ENCODE measurements at regions not wholly inside any gene's neighbourhood (a gene's known extent, or its start where the extent isn't known, plus 50 kb on each side); places are given as distances from the start of the nearest gene placed in this dataset.
"Not testable (repeated sequence)": the region's sequence is repeated elsewhere in the genome, so short reads cannot be mapped to it uniquely, and the experiment has no call there.

DNA sequence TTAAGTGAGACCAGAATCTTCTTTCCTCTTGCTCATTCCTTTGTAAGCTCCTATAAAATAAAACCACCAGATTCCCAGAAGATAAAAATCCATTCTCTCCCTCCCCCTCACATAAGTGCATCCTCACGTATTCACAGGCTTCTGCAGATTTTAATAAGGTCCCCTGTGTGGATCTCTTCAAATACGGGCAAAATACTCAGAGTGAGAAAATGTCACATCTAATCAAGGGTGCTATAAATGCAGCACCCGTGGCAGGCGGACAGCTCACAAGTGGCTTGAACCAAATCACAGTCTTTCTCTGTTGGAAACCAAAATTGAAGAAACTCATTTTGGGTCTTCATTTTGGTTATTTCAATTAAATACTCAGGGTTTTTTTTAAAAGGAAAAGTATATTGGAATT lies 212.9 kb upstream of the CMC1 start:
- no peak for DNase-seq

DNA sequence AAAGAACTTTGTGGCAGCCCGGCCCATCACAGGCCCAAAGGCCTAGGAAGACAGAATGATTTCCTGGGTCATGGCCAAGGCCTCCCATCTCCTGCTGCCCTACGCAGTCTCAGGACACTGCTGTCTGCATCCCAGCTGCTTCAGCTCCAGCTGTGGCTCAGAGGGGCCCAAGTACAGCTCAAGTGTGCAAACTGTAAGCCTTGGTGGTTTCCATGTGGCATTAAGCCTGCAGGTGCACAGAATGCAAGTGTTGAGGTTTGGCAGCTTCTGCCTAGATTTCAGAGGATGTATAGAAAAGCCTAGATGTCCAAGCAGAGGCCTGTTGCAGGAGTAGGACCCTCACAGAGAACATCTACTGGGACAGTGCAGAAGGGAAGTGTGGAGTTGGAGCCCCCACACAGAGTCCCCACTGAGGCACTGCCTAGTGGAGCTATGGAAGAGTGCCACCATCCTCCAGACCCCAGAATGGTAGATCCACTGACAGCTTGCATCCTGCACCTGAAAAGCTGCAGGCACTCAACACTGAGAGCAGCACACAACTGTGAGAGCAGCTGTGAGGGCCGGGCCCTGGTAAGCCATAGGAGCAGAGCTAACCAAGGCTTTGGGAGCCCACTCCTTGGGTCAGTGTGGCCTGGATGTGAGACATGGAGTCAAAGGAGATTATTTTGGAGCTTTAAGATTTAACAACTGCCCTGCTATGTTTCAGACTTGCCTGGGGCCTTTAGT lies 208.2 kb upstream of the CMC1 start:
- DNase-seq, result no peak

DNA sequence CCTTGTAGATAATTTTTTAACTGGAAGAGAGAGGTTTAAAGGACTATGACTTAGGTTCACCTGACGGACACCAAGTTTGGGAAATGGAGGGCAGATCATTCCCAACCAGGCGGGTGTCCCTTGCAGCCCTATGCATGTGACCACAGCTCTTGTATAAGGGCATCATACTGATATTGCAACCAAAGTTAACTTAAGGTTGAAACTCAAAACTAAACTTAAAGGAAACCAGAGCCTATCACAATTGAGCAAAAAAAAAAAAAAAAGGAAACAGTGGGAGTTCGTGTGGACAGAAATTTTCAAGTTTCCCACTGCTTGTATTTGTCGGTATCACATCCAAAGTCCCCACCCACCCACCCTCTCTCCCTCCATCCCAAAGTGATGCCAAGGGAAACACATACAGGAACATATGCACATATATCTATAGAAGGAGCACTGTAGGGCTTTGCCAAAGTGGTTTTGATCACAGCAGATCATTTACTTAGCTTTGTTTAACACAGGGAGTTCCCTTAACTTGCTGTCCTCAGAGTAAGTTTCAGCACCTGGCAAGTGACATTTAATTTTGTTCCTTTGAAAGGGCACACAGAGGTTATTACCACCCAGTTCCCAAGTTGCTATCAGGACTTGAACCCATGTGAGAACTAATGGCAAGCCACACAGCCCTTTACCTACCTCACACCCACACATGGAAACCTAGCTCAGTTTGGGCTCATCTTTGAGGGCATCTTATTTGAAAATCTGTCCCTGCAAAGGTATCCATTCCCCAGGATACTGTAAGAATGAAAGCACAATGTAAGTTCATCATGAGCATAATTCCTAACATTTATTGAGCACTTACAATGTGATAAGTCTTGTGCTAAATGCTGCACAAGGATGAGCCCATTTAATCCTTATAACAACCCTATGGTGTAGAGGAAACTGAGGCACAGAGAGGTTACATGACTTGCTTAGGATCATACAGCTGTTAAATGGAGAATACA lies 204.5 kb upstream of the CMC1 start:
- no peak for DNase-seq

DNA sequence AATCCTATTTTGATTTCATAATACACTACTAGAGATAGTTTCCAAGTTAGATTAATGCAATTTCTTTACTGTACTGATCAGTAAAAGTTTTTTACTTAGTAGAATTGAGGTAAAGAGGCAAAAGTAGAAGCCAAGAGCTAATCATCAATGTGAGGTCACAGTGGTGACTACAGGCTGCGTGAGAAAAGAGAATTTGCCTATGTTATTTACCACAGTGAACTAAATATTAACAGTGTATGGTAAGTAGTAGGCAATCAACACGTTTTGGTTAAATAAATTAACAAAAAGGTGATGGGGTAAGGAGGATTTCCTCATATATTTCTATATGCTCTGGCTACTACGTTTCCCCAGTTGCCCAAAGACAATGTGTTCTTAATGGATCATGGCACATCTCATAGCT lies 202.2 kb upstream of the CMC1 start:
- DNase-seq, result no peak

DNA sequence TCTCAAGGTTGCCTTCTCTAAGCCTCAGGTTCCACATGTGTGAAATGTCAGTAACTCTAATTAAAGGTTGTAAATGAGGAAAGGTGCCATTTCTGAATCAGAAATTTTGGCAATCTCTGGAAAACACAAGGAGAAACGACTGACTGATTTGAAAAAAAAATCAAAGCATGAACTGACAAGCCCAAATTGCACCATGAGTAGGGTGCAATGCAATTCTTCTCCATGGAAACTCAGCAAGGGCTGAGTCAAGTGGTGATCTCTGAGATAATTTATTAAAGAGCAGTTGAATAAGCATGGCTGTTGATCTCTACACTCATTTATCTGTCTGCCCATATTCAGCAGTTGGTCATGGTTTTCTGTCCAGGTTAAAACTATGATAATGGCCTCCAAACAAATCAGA lies 201.6 kb upstream of the CMC1 start:
- no peak for DNase-seq

DNA sequence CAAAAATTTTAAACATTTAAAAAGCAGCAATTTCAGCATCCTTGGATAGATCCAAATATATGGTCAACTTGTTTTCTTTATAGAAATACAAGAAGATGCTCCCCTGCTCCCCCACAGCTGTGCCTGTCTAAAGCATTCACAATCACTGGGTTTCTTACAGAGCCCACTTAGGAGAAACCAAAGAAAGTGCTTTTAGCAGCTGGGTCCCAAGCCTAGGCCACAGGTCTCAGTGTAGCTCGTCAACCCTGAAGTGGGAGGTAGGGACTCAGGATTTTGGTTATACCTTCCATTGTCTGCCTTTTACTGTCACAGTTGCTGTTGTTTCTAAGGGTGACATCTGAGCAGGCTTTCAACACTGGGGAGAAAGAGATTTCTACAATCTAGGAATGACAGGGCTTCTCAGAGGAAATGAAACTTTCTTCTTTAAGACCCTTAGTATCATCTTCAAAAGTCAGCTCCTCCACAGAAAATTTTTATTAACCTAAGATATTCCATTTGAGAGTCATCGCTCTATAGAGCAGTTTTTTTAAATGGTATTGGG lies 199.3 kb upstream of the CMC1 start:
- DNase-seq, result no peak

DNA sequence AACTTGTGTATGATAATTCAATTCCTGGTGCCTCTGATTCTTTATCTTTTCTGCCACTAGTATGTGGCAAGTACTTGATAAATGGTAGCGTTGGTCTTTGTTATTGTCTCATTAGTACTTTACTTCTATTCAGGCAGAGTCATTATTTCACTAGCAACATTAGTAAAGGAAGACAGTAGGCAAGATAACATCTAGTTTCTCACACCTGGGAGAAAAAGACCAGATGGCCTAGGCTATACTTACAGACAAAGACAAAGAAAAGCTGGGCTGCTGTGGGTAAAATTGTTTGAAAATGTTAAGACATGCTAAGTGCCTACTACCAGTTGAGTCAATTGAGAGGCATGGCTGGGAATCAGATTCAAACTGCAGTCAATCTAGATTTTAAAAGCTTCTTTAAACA lies 198.7 kb upstream of the CMC1 start:
- no peak for DNase-seq

DNA sequence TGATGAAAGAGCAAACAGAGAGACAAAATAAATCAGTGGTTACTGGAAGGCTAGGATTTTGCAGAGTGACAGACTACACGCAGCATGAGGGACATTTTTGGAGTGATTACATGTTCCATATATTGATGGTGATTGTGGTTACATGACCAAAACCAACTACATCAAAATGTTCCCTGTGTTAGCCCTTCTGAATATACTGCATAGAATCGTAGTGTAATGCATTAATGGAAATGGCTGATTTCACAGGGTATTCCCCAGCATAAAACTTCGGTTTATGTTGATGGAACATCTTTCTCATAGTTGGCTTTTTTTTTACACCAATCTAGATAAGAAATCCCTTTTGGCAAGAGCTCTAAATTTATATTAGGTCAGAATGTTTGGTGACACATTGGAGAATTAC lies 191.3 kb upstream of the CMC1 start:
- DNase-seq, result no peak

DNA sequence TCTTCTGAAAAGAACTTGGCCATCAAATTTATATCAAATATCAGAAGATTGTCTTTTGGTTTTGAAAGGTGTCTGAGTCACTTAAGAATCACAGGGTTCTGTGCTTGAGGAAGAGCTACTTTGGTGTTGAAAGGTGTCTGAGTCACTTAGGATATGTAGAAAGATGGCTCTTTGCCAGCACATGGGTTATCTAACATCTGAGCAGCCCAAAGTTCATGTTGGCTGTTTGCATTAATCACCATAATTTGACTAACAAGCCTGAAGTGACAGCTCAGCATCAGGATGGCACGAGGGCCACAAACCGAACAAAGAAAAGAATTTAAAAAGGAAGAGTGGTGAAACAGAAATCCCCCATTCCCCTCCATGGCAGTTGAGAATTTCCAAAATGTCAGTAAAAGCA lies 190.5 kb upstream of the CMC1 start:
- DNase-seq, result no peak

DNA sequence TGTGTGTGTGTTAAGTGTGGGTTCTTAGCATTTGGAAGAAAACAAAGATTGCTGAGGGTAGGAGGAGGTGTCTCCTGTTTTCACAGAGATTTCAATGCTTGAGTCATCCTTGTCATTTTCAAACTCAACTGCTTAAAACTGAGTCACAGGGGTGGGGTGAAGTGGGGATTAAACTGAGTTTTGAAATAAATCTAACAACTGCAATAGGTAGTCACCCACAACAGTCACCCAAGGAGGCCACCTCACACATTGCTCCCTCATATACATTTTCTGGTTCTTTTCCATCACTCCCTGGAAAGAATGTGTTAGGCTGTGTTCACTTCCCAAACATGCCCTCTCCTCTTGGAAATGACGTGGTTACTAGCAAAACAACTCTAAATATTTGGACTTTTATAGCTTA lies 187.7 kb upstream of the CMC1 start:
- peak in 1 of 58 donors; percentile 0 for DNase-seq

DNA sequence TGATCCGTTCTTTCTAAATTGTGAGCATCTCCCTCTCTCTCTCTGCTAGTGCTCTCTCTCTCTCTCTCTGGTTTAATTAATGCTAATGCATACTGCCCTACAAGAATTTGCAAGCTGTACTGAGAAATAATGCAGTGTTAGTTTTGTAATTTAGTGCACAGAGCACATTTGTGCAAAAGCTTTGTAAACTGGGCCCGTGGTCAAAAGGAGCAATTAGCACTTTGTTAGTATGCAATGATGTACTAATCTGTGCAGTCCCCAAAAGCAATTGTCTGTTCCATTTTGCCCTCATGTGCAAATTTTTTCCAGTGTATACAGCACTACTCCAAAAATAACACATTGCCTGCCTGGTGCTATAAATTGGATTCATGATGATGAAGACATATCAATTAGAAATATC lies 184.6 kb upstream of the CMC1 start:
- no peak for DNase-seq

DNA sequence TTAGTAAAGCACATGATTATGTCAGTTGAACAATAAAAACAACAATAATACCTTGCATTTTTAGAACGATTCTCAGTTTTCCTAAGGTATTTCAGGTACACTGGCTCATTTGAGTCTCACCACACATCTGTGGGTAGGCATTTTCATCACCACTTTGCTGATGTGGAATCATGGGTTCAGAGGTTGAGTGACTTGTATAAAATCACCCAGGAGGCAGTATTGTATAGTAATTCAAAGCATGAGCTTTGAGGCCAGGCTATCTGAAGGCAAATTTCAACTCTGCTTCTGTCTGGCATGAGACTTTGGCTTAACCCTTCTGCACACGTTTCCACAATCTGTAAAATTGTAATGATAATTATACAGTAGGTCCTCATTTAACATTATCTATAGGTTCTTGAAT lies 183.9 kb upstream of the CMC1 start:
- DNase-seq, result no peak

DNA sequence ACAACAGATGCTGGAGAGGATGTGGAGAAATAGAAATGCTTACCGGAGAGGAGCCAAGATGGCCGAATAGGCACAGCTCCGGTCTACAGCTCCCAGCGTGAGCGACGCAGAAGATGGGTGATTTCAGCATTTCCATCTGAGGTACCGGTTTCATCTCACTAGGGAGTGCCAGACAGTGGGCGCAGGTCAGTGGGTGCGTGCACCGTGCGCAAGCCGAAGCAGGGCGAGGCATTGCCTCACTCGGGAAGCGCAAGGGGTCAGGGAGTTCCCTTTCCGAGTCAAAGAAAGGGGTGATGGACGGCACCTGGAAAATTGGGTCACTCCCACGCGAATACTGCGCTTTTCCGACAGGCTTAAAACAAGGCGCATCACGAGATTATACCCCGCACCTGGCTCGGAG lies 182.2 kb upstream of the CMC1 start:
- not testable (repeated sequence) for DNase-seq

DNA sequence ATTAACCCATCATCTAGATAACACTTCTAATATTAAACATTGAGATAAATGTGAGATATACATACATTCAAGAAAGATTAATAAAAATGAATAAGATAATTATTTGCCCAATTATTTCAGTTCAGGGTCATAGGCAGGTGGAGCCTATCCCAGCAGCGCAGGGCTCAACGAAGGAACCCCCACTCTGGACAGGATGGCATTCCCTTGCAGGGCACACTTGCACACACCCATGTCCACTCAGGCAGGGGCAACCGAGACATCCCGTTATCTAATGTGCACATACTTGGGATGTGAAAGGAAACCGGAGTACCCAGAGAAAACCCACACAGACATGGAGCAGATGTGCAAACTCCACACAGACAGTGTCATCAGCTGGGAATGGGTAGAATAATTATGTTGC lies 175.4 kb upstream of the CMC1 start:
- no peak for DNase-seq

DNA sequence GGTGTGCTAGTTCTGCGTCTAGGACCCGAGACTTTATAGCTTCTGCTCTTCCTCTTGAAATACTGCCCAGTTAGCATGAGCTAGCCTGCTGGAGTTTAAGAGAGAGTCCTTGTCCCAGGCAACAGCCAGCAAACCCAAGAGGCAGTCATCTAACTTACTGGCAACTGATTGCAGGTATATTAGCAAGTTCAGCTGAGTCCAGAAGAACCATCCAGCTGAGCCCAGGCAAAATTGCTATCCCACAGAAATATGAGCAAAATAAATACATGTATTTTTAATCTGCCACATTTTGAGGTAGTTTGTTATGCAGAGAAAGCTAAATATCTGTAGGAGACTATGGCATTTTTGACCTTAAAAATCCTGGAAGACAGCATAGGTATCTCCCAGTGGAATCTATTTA lies 174.4 kb upstream of the CMC1 start:
- DNase-seq, result no peak

DNA sequence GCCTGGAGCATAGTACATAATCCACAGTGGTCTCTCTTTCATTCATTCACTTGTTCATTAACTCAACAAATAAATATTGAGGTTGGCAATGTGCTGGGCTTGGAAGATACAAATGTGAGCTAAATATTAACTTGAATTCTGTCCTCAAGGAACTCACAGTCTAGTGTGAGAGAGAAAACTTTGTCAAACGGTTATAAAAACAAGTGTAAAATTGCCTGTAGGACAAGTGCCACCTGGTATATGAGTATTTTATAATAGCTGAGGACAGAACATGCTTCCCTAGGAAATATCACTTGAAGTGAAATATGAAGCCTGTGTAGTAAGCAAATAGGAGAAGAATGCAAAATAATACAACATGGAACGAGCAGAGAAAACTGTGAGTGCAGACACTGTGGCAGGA lies 173.1 kb upstream of the CMC1 start:
- DNase-seq, result no peak

DNA sequence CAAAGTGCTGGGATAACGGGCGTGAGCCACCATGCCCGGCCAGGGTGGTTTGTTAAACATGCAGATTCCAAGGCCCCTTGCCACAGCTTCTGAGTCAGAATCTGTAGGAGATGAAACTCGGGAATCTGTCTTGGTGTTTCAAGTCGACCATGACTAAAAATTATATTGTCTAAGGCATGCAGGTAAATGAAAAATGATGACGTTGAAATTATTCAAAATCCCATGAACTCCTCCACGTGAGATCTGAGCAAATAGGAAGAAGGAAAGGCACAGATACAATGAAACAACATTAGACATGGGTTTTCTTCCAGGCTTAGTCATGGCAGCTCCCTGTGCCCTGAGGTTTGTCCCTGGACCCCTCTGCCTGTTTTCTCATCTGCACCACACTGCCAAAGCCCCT lies 172.0 kb upstream of the CMC1 start:
- no peak for DNase-seq

DNA sequence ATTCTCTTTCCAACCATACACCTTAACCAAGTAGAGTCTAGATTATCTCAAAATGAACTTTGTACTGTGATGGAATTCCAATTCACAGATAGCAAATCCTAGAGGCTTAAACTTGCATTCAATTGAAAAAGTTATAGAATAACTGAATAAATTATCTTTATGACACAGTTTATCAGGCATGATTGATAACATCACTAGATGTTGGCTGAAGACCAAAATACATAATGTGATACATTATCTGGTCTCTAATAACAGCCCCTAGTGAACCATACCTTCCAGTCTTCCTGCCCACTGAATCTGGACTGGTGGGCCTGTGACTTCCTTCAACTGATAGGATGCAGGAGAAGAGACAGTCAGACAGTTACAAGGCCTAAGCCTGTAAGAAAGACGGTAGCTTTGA lies 165.2 kb upstream of the CMC1 start:
- DNase-seq, result no peak

DNA sequence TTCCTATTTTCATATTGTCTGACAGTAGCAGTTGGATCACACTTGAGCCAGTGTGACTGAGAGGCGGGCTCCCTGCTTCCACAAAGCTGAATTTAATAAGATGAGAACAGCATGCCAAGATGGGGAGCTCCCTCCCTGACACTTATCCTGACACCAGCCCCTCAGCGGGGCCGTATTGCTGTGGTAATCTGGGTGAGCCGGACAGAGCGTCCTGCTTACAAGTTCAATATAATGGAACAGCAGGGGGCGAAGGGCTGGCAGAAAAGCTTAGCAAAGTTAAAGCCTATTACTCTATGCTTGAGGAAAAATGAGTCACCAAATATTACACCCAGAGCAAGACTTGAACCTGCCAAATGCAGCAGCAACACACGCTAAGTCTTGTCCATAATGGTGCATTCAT lies 163.8 kb upstream of the CMC1 start:
- peak in 21 of 58 donors; percentile 0 to 68 (median 5) for DNase-seq

DNA sequence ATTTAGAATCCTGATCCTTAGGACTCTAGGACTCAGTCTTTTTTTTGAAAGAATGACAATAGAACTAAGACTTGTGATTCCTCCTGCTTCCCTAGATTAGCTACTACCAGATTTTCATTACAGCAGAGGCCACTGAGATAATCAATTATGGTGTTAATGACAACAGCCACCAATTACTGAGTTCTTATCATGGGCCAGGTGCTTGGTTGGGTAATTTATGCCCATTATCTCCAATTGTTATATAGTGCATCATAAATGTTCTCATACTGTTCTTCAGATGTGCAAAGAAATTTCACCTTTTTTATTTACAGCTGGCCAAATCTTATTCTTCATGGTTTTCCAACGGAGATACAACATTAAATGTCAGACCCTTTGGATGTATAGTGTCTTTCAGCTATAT lies 162.9 kb upstream of the CMC1 start:
- DNase-seq, result no peak

DNA sequence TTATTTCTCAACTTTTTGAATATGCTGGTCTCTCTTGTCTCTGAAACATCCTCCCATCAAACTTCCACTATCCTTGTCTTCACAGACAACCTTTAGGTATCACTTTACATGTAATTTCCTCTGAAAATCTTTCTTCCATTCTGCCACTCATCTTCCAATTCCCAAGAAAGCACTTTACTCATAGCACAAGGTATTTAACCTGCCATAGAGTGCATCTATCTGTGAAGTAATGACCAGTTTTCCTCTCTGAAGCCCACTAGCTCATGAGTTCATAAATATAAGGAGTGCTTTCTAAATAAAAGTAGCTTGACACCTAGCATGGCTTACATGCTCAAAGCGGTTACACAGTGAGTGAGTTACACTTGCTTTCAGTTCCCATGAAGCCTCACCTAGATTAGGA lies 160.7 kb upstream of the CMC1 start:
- no peak for DNase-seq

DNA sequence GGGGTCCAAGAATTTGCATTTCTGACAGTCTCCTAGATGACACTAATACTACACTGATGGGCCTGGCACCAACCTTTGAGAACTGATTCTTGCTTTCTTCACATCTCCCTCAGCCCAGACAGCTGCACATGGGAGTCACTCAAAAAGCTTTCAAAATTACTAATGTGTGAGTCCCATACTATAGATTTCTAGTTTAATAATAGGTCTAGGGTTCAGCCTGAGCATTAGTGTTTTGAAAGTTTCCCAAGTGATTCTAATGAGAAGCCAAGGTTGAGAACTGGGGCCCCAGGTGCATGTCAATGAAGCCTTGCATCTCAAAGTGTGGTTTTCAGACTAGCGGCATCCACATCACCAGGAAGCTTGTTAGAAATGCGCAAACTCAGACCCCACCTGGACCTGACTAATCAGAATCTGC lies 159.9 kb upstream of the CMC1 start:
- no peak for DNase-seq

DNA sequence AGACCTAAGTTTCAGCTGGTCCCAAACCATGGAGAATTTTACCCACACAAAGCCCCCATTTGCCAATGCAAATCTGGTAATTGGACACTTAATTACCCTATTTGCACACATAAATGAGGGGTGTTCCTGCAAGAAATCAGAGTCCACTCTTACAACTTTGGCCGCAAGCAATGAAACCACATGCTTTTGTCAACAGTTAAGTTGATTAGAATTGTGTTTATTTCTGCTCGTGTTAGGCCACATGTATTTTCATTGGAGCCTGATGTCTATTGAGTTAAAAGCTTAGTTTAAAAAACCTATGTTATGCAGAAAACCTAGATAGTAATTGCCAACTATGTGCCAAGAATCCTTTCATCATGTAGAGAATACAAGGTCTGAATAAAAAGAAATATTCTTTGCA lies 153.8 kb upstream of the CMC1 start:
- DNase-seq, result no peak
